22Rv1 (cell line): ENCODE measurements at regions not wholly inside any gene's neighbourhood (a gene's known extent, or its start where the extent isn't known, plus 50 kb on each side); places are given as distances from the start of the nearest gene placed in this dataset.

Experiments used
- CTCF ChIP-seq: fragments of 450-650 bp; IDR thresholded peaks from 2 replicates; pipeline ENCODE4 v1.5.1; 2017; ENCODE audit warnings: mild to moderate bottlenecking
- ZFX ChIP-seq: fragments of 450-650 bp; IDR thresholded peaks from 2 replicates; pipeline ENCODE4 v1.6.1; 2017; ENCODE audit warnings: antibody characterized with exemption, borderline replicate concordance

GRCh38 chr7:156223935-156224832 is 411.9 kb upstream of the SHH start:
- TF ChIP-seq CTCF (no peak), ZFX (no peak)
